MM.1S (cell line): ENCODE measurements at regions not wholly inside any gene's neighbourhood (a gene's known extent, or its start where the extent isn't known, plus 50 kb on each side); places are given as distances from the start of the nearest gene placed in this dataset.

Source experiments
- CTCF ChIP-seq: fragments of 300-600 bp; sonication (generic); IDR thresholded peaks from 2 replicates; pipeline ENCODE4 v1.5.1; 2016; ENCODE audit warnings: antibody characterized with exemption, low read length, mixed read lengths
- EZH2 ChIP-seq: fragments of 300-600 bp; sonication (generic); optimal IDR thresholded peaks from 2 replicates; pipeline ENCODE3; 2017; ENCODE audit warnings: low read depth, mild to moderate bottlenecking, antibody characterized with exemption, low read length, mixed read lengths
- EZH2phosphoT487 ChIP-seq: fragments of 300-600 bp; sonication (generic); IDR thresholded peaks from 2 replicates; pipeline ENCODE4 v1.6.1; 2018; ENCODE audit warnings: antibody characterized with exemption, low read length

DNA sequence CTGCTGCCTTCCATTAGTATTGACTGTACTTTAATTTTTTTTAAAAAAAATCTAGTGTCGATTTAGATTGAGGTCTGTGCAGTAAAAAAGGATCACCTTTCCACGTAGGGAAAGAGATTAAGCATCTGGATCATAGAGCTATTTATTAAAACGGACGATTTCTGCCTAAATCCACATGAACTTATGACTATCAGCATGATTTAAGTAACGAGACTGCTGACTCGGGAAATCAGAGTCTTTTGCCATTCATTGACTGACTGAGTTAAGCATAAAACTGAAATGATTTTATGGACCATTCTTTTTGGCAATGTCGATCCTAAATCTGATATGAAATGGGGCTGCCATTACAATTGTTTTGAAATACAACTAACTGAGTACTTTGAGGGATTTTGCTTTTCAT is 261.7 kb downstream of the SAMD5 start:
- TF ChIP-seq CTCF (no peak), EZH2 (no peak), EZH2phosphoT487 (no peak)
